DND-41 (cell line): ENCODE measurements at regions not wholly inside any gene's neighbourhood (a gene's known extent, or its start where the extent isn't known, plus 50 kb on each side); places are given as distances from the start of the nearest gene placed in this dataset.

Experiments
- EZH2 ChIP-seq: IDR thresholded peaks from 3 replicates; pipeline ENCODE4 v1.6.1; 2012; ENCODE audit warnings: borderline replicate concordance, low read depth, mild to moderate bottlenecking, moderate library complexity, low read length, inconsistent platforms; ENCODE audit not compliant: severe bottlenecking
- TF ChIP-seq, protein P1 (sequence below): IDR thresholded peaks from 2 replicates; pipeline ENCODE4 v1.5.1; 2012; ENCODE audit warnings: borderline replicate concordance, low read length, moderate library complexity, mild to moderate bottlenecking; ENCODE audit not compliant: poor library complexity, severe bottlenecking; ENCODE audit errors: extremely low read depth

DNA sequence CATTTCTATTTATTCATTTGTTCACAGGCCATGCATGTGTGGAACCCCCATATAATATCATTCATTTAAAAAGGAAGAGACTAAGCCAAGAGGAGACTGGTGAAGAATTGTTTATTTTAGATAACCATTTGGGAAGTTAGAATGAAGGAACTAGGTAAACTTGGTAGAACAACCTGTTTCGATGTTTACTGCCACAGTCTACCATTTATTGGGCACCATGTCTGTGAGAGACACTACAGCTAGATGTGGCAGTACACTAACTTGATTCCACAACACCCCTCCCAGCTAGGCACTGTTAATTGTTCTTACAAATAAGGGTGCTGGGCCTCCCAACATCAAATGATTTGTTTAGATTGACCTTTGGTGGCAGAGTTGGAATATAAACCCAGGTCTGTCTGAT lies 592.4 kb downstream of the EPM2A start:
- TF ChIP-seq, protein P1, sequence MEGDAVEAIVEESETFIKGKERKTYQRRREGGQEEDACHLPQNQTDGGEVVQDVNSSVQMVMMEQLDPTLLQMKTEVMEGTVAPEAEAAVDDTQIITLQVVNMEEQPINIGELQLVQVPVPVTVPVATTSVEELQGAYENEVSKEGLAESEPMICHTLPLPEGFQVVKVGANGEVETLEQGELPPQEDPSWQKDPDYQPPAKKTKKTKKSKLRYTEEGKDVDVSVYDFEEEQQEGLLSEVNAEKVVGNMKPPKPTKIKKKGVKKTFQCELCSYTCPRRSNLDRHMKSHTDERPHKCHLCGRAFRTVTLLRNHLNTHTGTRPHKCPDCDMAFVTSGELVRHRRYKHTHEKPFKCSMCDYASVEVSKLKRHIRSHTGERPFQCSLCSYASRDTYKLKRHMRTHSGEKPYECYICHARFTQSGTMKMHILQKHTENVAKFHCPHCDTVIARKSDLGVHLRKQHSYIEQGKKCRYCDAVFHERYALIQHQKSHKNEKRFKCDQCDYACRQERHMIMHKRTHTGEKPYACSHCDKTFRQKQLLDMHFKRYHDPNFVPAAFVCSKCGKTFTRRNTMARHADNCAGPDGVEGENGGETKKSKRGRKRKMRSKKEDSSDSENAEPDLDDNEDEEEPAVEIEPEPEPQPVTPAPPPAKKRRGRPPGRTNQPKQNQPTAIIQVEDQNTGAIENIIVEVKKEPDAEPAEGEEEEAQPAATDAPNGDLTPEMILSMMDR, result no peak
- TF ChIP-seq EZH2, result no peak
